ENCODE measurements at regions not wholly inside any gene's neighbourhood (a gene's known extent, or its start where the extent isn't known, plus 50 kb on each side); places are given as distances from the start of the nearest gene placed in this dataset.

GRCh38 chr1:209428241-209428921 lies 155.1 kb upstream of the CAMK1G start:
- intact Hi-C loops (cut with DNase I, micrococcal nuclease), result no loop called here
- Mint-ChIP-seq H3K36me3 (ENCODE audit: low read depth) (no peaks in the 10 kb centered on the region), H3K27ac (no peak overlapping the region), H3K9me3 (no peaks in the 10 kb centered on the region), H3K27me3 (peaks cover 46% of the 10 kb centered on the region), H3K4me3 (no peak overlapping the region), H3K4me1 (ENCODE audit: low read depth) (no peaks in the 10 kb centered on the region)
- H3K4me1 ChIP-seq (ENCODE audit: insufficient read depth, low read length), result no peaks in the 10 kb centered on the region
- no peak for TF ChIP-seq CTCF (IDR thresholded peaks at IDR 0.05)
- no peak for DNase-seq
- ChIA-PET CTCF (no interaction called here), POLR2A (no interaction called here)
- no peaks in the 10 kb centered on the region for H3K36me3 ChIP-seq (ENCODE audit: insufficient read depth, low read length)
- peaks cover 0 to under 1% of the 10 kb centered on the region in 2 experiments for H3K27me3 ChIP-seq (ENCODE audit: control insufficient read depth in 1 of 2, insufficient read depth in 2 of 2, low read length in 2 of 2)
- peaks cover 0 to 6% of the 10 kb centered on the region in 2 experiments for H3K9me3 ChIP-seq (ENCODE audit: control insufficient read depth in 1 of 2, insufficient read depth in 1 of 2, low read length in 2 of 2)
- H3K27ac ChIP-seq (ENCODE audit: low read depth in 1 of 2, low read length in 2 of 2), result no peak overlapping the region
- no peak overlapping the region for H3K4me3 ChIP-seq (ENCODE audit: low read length)
- no peak for ATAC-seq (ENCODE audit: poor library complexity)

GRCh38 chr1:209429611-209430010 lies 153.9 kb upstream of the CAMK1G start:
- H3K4me1 Mint-ChIP-seq (ENCODE audit: low read depth), result no peaks in the 10 kb centered on the region
- H3K27me3 Mint-ChIP-seq, result peaks cover 51% of the 10 kb centered on the region

GRCh38 chr1:209430107-209430506 lies 153.4 kb upstream of the CAMK1G start:
- Histone ChIP-seq H3K9me3 (ENCODE audit: control insufficient read depth in 1 of 2, insufficient read depth in 1 of 2, low read length in 2 of 2) (peaks cover 0 to 6% of the 10 kb centered on the region in 2 experiments), H3K27me3 (ENCODE audit: control insufficient read depth in 1 of 2, insufficient read depth in 2 of 2, low read length in 2 of 2) (peaks cover 0 to 3% of the 10 kb centered on the region in 2 experiments), H3K27ac (ENCODE audit: low read depth in 1 of 2, low read length in 2 of 2) (no peak overlapping the region), H3K4me1 (ENCODE audit: insufficient read depth, low read length) (no peaks in the 10 kb centered on the region), H3K4me3 (ENCODE audit: low read length) (no peak overlapping the region), H3K36me3 (ENCODE audit: insufficient read depth, low read length) (no peaks in the 10 kb centered on the region)
- intact Hi-C loops (cut with DNase I, micrococcal nuclease), result no loop called here
- Mint-ChIP-seq H3K36me3 (ENCODE audit: low read depth) (no peaks in the 10 kb centered on the region), H3K4me3 (no peak overlapping the region), H3K27ac (no peak overlapping the region), H3K9me3 (no peaks in the 10 kb centered on the region), H3K27me3 (peaks cover 54% of the 10 kb centered on the region), H3K4me1 (ENCODE audit: low read depth) (no peaks in the 10 kb centered on the region)
- no peak for ATAC-seq (ENCODE audit: poor library complexity)
- CTCF ChIA-PET, result no interaction called here
- POLR2A ChIA-PET, result no interaction called here
- no peak for DNase-seq
- TF ChIP-seq CTCF (IDR thresholded peaks at IDR 0.05), result no peak

More at GRCh38 chr1:209429611-209430010, 153.9 kb upstream of the CAMK1G start:
- Histone ChIP-seq H3K4me1 (ENCODE audit: insufficient read depth, low read length) (no peaks in the 10 kb centered on the region), H3K9me3 (ENCODE audit: control insufficient read depth in 1 of 2, insufficient read depth in 1 of 2, low read length in 2 of 2) (peaks cover 0 to 6% of the 10 kb centered on the region in 2 experiments), H3K36me3 (ENCODE audit: insufficient read depth, low read length) (no peaks in the 10 kb centered on the region), H3K27ac (ENCODE audit: low read depth in 1 of 2, low read length in 2 of 2) (no peak overlapping the region), H3K27me3 (ENCODE audit: control insufficient read depth in 1 of 2, insufficient read depth in 2 of 2, low read length in 2 of 2) (peaks cover 0 to 3% of the 10 kb centered on the region in 2 experiments), H3K4me3 (ENCODE audit: low read length) (no peak overlapping the region)
- POLR2A ChIA-PET, result no interaction called here
- DNase-seq, result no peak
- no peak for ATAC-seq (ENCODE audit: poor library complexity)
- TF ChIP-seq CTCF (IDR thresholded peaks at IDR 0.05), result no peak
- CTCF ChIA-PET, result interaction anchor here (0.8 kb wide), 1 partner anchor 9 kb away, joined by 4 read pairs; no protein-coding TSS in a partner anchor
- Mint-ChIP-seq H3K4me3 (no peak overlapping the region), H3K9me3 (no peaks in the 10 kb centered on the region), H3K36me3 (ENCODE audit: low read depth) (no peaks in the 10 kb centered on the region), H3K27ac (no peak overlapping the region)
- intact Hi-C loops (cut with DNase I, micrococcal nuclease), result no loop called here
